HepG2 (cell line): ENCODE measurements at regions not wholly inside any gene's neighbourhood (a gene's known extent, or its start where the extent isn't known, plus 50 kb on each side); places are given as distances from the start of the nearest gene placed in this dataset.

Experiments
- CBX5 ChIP-seq: sonication (generic); formaldehyde crosslinking; IDR thresholded peaks from 2 replicates; pipeline ENCODE4 v1.4.0; 2020; ENCODE audit warnings: missing genetic modification reagents, borderline replicate concordance
- GMEB1 ChIP-seq: sonication (generic); formaldehyde crosslinking; IDR thresholded peaks from 2 replicates; pipeline ENCODE4 v1.5.1; 2020; ENCODE audit warnings: missing genetic modification reagents, mild to moderate bottlenecking, borderline replicate concordance
- IRF1 ChIP-seq: sonication (generic); formaldehyde crosslinking; IDR thresholded peaks from 2 replicates; pipeline ENCODE4 v1.4.0; 2020; ENCODE audit warnings: low read depth, mild to moderate bottlenecking, missing genetic modification reagents
- KLF16 ChIP-seq, 2 experiments: sonication (generic) in 1 of 2; formaldehyde crosslinking in 1 of 2; IDR thresholded peaks; 2 replicates each; pipeline versions ENCODE4 v1.6.1 to v1.8.0; 2016 to 2023; ENCODE audit warnings: missing genetic modification reagents in 2 of 2, missing compliant biosample characterization in 1 of 2
- MAX ChIP-seq: IDR thresholded peaks from 2 replicates; pipeline ENCODE4 v1.6.1; 2012; ENCODE audit warnings: inconsistent platforms
- POLR2AphosphoS5 ChIP-seq: IDR thresholded peaks from 2 replicates; pipeline ENCODE4 v1.6.1; 2012; ENCODE audit warnings: low read depth, low read length
- ZNF7 ChIP-seq: IDR thresholded peaks from 2 replicates; pipeline ENCODE4 v1.6.1; 2016; ENCODE audit warnings: missing biosample characterization, missing genetic modification reagents
- TF ChIP-seq, protein P1 (sequence below): sonication (generic); formaldehyde crosslinking; IDR thresholded peaks from 2 replicates; pipeline ENCODE4 v1.4.0; 2020; ENCODE audit warnings: missing genetic modification reagents
- TF ChIP-seq, protein P2 (sequence below): sonication (generic); formaldehyde crosslinking; IDR thresholded peaks from 2 replicates; pipeline ENCODE4 v1.5.0; 2020; ENCODE audit warnings: mild to moderate bottlenecking, missing genetic modification reagents, moderate library complexity

GRCh38 chr3:55307622-55308021 is 179.5 kb downstream of the WNT5A start:
- TF ChIP-seq CBX5 (no peak), IRF1 (CRISPR knock-in tag) (no peak), POLR2AphosphoS5 (no peak), MAX (no peak), ZNF7 (CRISPR knock-in tag) (no peak), KLF16 (CRISPR knock-in tag; IDR thresholded peaks at IDR 0.05) (no peak), GMEB1 (CRISPR knock-in tag) (no peak)
- TF ChIP-seq, protein P1, sequence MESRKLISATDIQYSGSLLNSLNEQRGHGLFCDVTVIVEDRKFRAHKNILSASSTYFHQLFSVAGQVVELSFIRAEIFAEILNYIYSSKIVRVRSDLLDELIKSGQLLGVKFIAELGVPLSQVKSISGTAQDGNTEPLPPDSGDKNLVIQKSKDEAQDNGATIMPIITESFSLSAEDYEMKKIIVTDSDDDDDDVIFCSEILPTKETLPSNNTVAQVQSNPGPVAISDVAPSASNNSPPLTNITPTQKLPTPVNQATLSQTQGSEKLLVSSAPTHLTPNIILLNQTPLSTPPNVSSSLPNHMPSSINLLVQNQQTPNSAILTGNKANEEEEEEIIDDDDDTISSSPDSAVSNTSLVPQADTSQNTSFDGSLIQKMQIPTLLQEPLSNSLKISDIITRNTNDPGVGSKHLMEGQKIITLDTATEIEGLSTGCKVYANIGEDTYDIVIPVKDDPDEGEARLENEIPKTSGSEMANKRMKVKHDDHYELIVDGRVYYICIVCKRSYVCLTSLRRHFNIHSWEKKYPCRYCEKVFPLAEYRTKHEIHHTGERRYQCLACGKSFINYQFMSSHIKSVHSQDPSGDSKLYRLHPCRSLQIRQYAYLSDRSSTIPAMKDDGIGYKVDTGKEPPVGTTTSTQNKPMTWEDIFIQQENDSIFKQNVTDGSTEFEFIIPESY (CRISPR knock-in tag) = no peak
- TF ChIP-seq, protein P2, sequence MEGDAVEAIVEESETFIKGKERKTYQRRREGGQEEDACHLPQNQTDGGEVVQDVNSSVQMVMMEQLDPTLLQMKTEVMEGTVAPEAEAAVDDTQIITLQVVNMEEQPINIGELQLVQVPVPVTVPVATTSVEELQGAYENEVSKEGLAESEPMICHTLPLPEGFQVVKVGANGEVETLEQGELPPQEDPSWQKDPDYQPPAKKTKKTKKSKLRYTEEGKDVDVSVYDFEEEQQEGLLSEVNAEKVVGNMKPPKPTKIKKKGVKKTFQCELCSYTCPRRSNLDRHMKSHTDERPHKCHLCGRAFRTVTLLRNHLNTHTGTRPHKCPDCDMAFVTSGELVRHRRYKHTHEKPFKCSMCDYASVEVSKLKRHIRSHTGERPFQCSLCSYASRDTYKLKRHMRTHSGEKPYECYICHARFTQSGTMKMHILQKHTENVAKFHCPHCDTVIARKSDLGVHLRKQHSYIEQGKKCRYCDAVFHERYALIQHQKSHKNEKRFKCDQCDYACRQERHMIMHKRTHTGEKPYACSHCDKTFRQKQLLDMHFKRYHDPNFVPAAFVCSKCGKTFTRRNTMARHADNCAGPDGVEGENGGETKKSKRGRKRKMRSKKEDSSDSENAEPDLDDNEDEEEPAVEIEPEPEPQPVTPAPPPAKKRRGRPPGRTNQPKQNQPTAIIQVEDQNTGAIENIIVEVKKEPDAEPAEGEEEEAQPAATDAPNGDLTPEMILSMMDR (CRISPR knock-in tag) = no peak
